B cell (primary cell): ENCODE measurements at regions not wholly inside any gene's neighbourhood (a gene's known extent, or its start where the extent isn't known, plus 50 kb on each side); places are given as distances from the start of the nearest gene placed in this dataset.

Experiments
- ATAC-seq: fragments of 200-7000 bp; cut with Tn5 transposase; one replicate; pipeline ENCODE4 v1.10.0; 2021; ENCODE audit warnings: low read depth, mild to moderate bottlenecking, moderate number of reproducible peaks, moderate library complexity
- CTCF ChIA-PET: fragments of 350-600 bp; sonication (Branson Sonifier 250); formaldehyde crosslinking; loops from one replicate; lab custom pipeline; 2021; ENCODE audit warnings: antibody characterized with exemption, inconsistent platforms; lab: Charles Lee
- POLR2A ChIA-PET: fragments of 350-600 bp; sonication (Branson Sonifier 250); formaldehyde crosslinking; loops from one replicate; lab custom pipeline; 2021; ENCODE audit warnings: antibody characterized with exemption; lab: Charles Lee
- DNase-seq: peaks from one replicate; pipeline ENCODE4 v3.0.0; 2013
- H2AFZ ChIP-seq: 2 replicates; pipeline ENCODE4 v1.6.1; 2012; ENCODE audit warnings: mild to moderate bottlenecking, low read depth, low read length; ENCODE audit not compliant: insufficient read depth, poor library complexity, severe bottlenecking
- H3K27ac ChIP-seq, 2 donors: 1 replicate in 1 of 2; 2 replicates in 1 of 2; pipeline ENCODE4 v1.5.1; 2012 to 2013; ENCODE audit warnings: low read length in 2 of 2, mild to moderate bottlenecking in 2 of 2, moderate library complexity in 1 of 2
- H3K27me3 ChIP-seq, 4 experiments: fragments of 200-600 bp in 1 of 4; sonication (generic) in 1 of 4; replicated peaks in 1 of 4; 1 replicate in 2 of 4; 2 replicates in 2 of 4; pipeline versions ENCODE4 v1.6.1 to v1.7.0; 2013 to 2016; ENCODE audit warnings: low read length in 3 of 4, mild to moderate bottlenecking in 2 of 4, mixed read lengths in 1 of 4, moderate library complexity in 1 of 4; ENCODE audit not compliant: insufficient read depth in 4 of 4, control insufficient read depth in 3 of 4; ENCODE audit errors: control extremely low read depth in 1 of 4
- H3K36me3 ChIP-seq, 2 experiments: replicated peaks in 1 of 2; 1 replicate in 1 of 2; 2 replicates in 1 of 2; pipeline versions ENCODE4 v1.6.1 to v1.7.1; 2013; ENCODE audit warnings: low read length in 1 of 2; ENCODE audit not compliant: insufficient read depth in 2 of 2, control insufficient read depth in 1 of 2; ENCODE audit errors: control extremely low read depth in 1 of 2, extremely low read depth in 1 of 2
- H3K4me1 ChIP-seq, 2 donors: fragments of 200-600 bp in 1 of 2; sonication (generic) in 1 of 2; 1 replicate in 1 of 2; 2 replicates in 1 of 2; pipeline versions ENCODE4 v1.5.1 to v1.6.1; 2013 to 2017; ENCODE audit warnings: low read length in 2 of 2; ENCODE audit not compliant: control insufficient read depth in 2 of 2, insufficient read depth in 2 of 2
- H3K4me2 ChIP-seq: replicated peaks from 2 replicates; pipeline ENCODE3; 2012; ENCODE audit warnings: mild to moderate bottlenecking, low read depth, low read length; ENCODE audit not compliant: poor library complexity, severe bottlenecking
- H3K4me3 ChIP-seq, 5 experiments: fragments of 200-600 bp in 1 of 5; sonication (generic) in 1 of 5; 1 replicate in 3 of 5; 2 replicates in 2 of 5; pipeline versions ENCODE4 v1.5.1 to v1.7.0; 2011 to 2016; ENCODE audit warnings: low read length in 4 of 5, mild to moderate bottlenecking in 4 of 5, low read depth in 2 of 5, control low read depth in 1 of 5, moderate library complexity in 1 of 5; ENCODE audit not compliant: insufficient read depth in 1 of 5; ENCODE audit errors: control extremely low read depth in 1 of 5, extremely low read depth in 1 of 5
- H3K79me2 ChIP-seq: fragments of 200-600 bp; sonication (generic); one replicate; pipeline ENCODE4 v1.6.0; 2016; ENCODE audit warnings: low read length; ENCODE audit not compliant: control insufficient read depth, insufficient read depth
- H3K9ac ChIP-seq: fragments of 200-600 bp; sonication (generic); 2 replicates; pipeline ENCODE4 v1.6.1; 2017; ENCODE audit warnings: mild to moderate bottlenecking, low read length, moderate library complexity
- H3K9me3 ChIP-seq, 3 donors: one replicate each; pipeline versions ENCODE4 v1.6.1 to v1.7.1; 2013; ENCODE audit warnings: low read length in 2 of 3; ENCODE audit not compliant: control insufficient read depth in 2 of 3, insufficient read depth in 1 of 3; ENCODE audit errors: control extremely low read depth in 1 of 3
- H4K20me1 ChIP-seq: 2 replicates; pipeline ENCODE4 v1.6.0; 2012; ENCODE audit warnings: mild to moderate bottlenecking, low read length; ENCODE audit not compliant: insufficient read depth, control insufficient read depth, poor library complexity, severe bottlenecking
- H3K27ac Mint-ChIP-seq: one replicate; pipeline ENCODE4 v1.8.0; 2021; ENCODE audit warnings: mixed read lengths
- H3K27me3 Mint-ChIP-seq: one replicate; pipeline ENCODE4 v1.8.0; 2021; ENCODE audit warnings: mixed read lengths
- H3K4me1 Mint-ChIP-seq: one replicate; pipeline ENCODE4 v1.8.0; 2021; ENCODE audit warnings: mixed read lengths
- H3K4me3 Mint-ChIP-seq: one replicate; pipeline ENCODE4 v1.8.0; 2021; ENCODE audit warnings: mixed read lengths
- H3K9me3 Mint-ChIP-seq: one replicate; pipeline ENCODE4 v1.8.0; 2022; ENCODE audit warnings: mixed read lengths; ENCODE audit not compliant: insufficient read depth
- EZH2 ChIP-seq: IDR thresholded peaks from 2 replicates; pipeline ENCODE4 v1.6.1; 2012; ENCODE audit warnings: borderline replicate concordance, low read depth, mild to moderate bottlenecking, moderate library complexity, low read length; ENCODE audit not compliant: insufficient read depth, poor library complexity, severe bottlenecking
- WGBS: methylation state at CpG from one replicate; pipeline ENCODE4 v1.1.5; 2013; ENCODE audit warnings: missing lambda C conversion rate; ENCODE audit not compliant: insufficient coverage; 5-methylcytosine and 5-hydroxymethylcytosine counted together
- intact Hi-C: fragments of 100-400 bp; cut with micrococcal nuclease; formaldehyde crosslinking; loops from one replicate; pipeline ENCODE4 v1.10.0; 2022
- TF ChIP-seq, protein P1 (sequence below): fragments of 200-600 bp; IDR thresholded peaks from one replicate; pipeline ENCODE4 v1.8.0; 2022; ENCODE audit warnings: antibody characterized with exemption, mild to moderate bottlenecking

DNA sequence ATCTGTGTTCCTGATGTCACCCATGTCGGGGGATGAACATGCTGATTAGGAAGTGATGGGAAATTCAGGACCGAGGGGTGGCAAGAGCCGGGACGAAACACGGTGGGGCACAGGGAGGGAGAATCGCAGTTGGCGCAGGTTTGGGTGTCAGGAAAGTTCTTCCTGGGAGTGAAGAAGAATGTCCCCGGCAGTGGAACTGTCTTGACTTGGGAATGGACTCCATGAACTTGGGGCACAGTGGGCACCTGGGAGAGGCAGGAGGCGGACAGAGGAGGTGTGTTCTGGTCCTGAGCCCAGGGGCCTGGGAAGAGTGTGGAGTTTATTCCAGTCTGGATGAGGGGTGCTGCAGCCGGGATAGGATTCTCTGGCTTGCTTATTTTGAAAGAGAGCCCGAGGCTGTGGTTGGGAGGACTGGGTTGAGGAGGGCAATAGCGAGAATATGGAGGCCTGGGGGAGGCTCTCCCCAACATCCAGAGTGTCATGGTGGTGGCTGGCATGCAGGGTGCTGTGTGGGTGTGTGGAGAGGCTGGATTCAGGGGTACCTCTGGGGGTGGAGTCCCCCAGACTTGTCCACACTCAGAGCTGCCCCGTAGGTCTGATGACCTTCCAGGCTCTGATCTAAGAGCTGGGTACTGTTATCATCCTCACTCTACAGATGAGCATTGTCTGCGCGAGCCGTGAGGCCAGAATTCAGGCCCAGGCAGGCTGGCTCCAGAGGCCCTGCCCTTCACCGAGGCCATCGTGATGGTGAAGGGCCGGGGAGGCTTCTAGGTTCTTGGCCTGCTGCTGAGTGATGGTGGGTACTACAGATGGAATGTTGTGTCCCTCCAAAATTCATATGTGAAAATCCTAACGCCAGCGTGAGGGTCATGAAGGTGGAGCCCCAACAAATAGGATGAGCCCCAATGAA lies 274.5 kb upstream of the C1orf174 start:
- Histone ChIP-seq H3K9me3 (peaks cover 0 to 6% (median 0%) of the 10 kb centered on the region in 3 donors), H3K36me3 (no peaks in the 10 kb centered on the region), H3K4me2 (no peak overlapping the region), H3K79me2 (no peaks in the 10 kb centered on the region), H4K20me1 (no peaks in the 10 kb centered on the region), H3K27me3 (no peaks in the 10 kb centered on the region), H3K9ac (no peak overlapping the region), H3K27ac (no peak overlapping the region), H3K4me3 (no peak overlapping the region), H2AFZ (no peak overlapping the region), H3K4me1 (no peaks in the 10 kb centered on the region)
- peaks cover 18% of the 10 kb centered on the region for H3K27me3 Mint-ChIP-seq
- intact Hi-C loops = no loop called here
- peaks cover 2% of the 10 kb centered on the region for H3K4me1 Mint-ChIP-seq
- DNase-seq (no peak), ATAC-seq (no peak)
- TF ChIP-seq EZH2 = no peak
- TF ChIP-seq, protein P1, sequence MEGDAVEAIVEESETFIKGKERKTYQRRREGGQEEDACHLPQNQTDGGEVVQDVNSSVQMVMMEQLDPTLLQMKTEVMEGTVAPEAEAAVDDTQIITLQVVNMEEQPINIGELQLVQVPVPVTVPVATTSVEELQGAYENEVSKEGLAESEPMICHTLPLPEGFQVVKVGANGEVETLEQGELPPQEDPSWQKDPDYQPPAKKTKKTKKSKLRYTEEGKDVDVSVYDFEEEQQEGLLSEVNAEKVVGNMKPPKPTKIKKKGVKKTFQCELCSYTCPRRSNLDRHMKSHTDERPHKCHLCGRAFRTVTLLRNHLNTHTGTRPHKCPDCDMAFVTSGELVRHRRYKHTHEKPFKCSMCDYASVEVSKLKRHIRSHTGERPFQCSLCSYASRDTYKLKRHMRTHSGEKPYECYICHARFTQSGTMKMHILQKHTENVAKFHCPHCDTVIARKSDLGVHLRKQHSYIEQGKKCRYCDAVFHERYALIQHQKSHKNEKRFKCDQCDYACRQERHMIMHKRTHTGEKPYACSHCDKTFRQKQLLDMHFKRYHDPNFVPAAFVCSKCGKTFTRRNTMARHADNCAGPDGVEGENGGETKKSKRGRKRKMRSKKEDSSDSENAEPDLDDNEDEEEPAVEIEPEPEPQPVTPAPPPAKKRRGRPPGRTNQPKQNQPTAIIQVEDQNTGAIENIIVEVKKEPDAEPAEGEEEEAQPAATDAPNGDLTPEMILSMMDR = no peak
- no peak overlapping the region for H3K4me3 Mint-ChIP-seq
- WGBS = 92% methylated on average over 20 of the region's 21 CpGs
- ChIA-PET CTCF (no interaction called here), POLR2A (no interaction called here)
- no peaks in the 10 kb centered on the region for H3K9me3 Mint-ChIP-seq
- H3K27ac Mint-ChIP-seq = no peak overlapping the region
